ENCODE measurements at regions not wholly inside any gene's neighbourhood (a gene's known extent, or its start where the extent isn't known, plus 50 kb on each side); places are given as distances from the start of the nearest gene placed in this dataset.
A peak's percentile ranks its signal among the peaks of the same experiment; 100 is the strongest.

DNA sequence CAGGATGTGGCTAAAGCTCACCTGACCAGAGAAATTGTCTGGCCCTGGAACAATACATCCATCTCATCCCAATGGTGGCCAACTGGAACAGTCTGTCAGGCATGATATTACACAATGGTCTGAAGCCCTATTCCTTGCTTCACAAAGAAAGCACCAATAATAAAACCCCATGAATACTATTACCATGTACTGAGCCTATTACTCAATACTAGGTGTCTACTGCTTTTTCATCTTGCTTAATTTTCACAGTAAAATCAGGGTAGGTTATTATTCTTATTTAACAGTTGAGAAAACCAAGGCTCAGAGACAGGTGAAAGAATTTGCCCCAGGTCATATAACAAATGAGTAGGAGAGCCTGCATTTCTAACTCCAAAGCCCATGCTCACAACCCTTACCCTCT, 68.9 kb upstream of the CAPRIN1 start:
- intact Hi-C loops (cut with DNase I) = no loop called here
- no peaks in the 10 kb centered on the region for H3K36me3 ChIP-seq (ENCODE audit: insufficient read depth in 1 of 2, low read depth in 1 of 2)
- peaks cover 0 to 3% (median 0%) of the 10 kb centered on the region in 3 donors for H3K27me3 ChIP-seq (ENCODE audit: insufficient read depth in 3 of 3, low read length in 2 of 3)
- H3K4me1 ChIP-seq = no peaks in the 10 kb centered on the region
- ATAC-seq (no peak), DNase-seq (no peak)
- no peak overlapping the region for H3K27ac ChIP-seq
- TF ChIP-seq, protein P1, sequence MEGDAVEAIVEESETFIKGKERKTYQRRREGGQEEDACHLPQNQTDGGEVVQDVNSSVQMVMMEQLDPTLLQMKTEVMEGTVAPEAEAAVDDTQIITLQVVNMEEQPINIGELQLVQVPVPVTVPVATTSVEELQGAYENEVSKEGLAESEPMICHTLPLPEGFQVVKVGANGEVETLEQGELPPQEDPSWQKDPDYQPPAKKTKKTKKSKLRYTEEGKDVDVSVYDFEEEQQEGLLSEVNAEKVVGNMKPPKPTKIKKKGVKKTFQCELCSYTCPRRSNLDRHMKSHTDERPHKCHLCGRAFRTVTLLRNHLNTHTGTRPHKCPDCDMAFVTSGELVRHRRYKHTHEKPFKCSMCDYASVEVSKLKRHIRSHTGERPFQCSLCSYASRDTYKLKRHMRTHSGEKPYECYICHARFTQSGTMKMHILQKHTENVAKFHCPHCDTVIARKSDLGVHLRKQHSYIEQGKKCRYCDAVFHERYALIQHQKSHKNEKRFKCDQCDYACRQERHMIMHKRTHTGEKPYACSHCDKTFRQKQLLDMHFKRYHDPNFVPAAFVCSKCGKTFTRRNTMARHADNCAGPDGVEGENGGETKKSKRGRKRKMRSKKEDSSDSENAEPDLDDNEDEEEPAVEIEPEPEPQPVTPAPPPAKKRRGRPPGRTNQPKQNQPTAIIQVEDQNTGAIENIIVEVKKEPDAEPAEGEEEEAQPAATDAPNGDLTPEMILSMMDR (IDR thresholded peaks at IDR 0.05) = no peak
- no peaks in the 10 kb centered on the region for H3K9me3 ChIP-seq
- H3K4me3 ChIP-seq = no peak overlapping the region

DNA sequence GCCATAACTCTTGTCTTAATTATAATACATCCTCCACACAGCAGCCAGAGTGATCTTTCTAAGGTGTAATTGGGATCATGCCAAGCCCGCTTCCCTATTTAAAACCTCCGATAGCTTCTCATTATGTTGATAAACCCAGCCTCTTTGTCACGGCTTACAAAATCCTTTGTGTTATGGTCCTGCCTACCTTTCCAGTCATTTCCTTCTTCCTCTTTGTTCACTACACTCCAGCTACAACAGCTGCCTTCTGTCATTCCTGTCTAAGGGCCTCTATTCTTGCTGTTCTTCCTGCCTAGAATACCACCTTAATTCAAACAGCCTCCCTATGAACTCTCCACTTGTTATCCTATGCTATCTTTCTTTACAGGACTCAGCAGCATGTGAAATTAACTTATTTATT, 70.6 kb upstream of the CAPRIN1 start:
- Histone ChIP-seq H3K4me1 (no peaks in the 10 kb centered on the region), H3K27me3 (ENCODE audit: insufficient read depth in 3 of 3, low read length in 2 of 3) (peaks cover 0 to 3% (median 0%) of the 10 kb centered on the region in 3 donors), H3K27ac (no peak overlapping the region), H3K36me3 (ENCODE audit: insufficient read depth in 1 of 2, low read depth in 1 of 2) (no peaks in the 10 kb centered on the region), H3K9me3 (no peaks in the 10 kb centered on the region), H3K4me3 (no peak overlapping the region)
- TF ChIP-seq, protein P1 (IDR thresholded peaks at IDR 0.05) = no peak
- intact Hi-C loops (cut with DNase I) = no loop called here
- no peak for ATAC-seq
- no peak for DNase-seq
- WGBS, 3 donors = 70 to 85% (median 77%) methylated on average over 3 of the region's 3 CpGs

DNA sequence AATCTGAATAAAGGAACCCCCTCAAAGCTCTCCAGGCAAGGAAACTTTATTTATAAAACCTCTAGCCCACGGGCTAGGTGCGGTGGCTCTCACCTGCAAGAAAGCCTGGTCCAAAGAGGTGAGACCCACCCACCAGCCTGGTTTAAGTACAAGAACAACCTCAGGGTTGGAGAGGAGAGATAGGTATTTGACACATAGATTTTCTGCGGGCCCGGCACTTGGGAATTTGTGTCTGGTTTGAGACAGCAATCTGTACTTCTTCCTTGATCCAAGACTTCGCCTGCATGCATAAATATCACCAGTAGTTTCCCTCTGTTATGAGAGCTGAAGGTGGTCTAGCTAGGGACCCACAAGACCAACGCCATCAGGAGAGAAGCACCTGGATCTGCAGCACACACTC, 73.2 kb upstream of the CAPRIN1 start:
- Histone ChIP-seq H3K9me3 (no peaks in the 10 kb centered on the region), H3K27ac (no peak overlapping the region), H3K36me3 (ENCODE audit: insufficient read depth in 1 of 2, low read depth in 1 of 2) (no peaks in the 10 kb centered on the region), H3K4me1 (no peaks in the 10 kb centered on the region), H3K4me3 (no peak overlapping the region), H3K27me3 (ENCODE audit: insufficient read depth in 3 of 3, low read length in 2 of 3) (peaks cover 0 to 3% (median 0%) of the 10 kb centered on the region in 3 donors)
- TF ChIP-seq, protein P1 (IDR thresholded peaks at IDR 0.05) = no peak
- WGBS, 3 donors = 95 to 98% (median 96%) methylated on average over 6 of the region's 6 CpGs
- ATAC-seq (no peak), DNase-seq (no peak)
- intact Hi-C loops (cut with DNase I) = no loop called here

DNA sequence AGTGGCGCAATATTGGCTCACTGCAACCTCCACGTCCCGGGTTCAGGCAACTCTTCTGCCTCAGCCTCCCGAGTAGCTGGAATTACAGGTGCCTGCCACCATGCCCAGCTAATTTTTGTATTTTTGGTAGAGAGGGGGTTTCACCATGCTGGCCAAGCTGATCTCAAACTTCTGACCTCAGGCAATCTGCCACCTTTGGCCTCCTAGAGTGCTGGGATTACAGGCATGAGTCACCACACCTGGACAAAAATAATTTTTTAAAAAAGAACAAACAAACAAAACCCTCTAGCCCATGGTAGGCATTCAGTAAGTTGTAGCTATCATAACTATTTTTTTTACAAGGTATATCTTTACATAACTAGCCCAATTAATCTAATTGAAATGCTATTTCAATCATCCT, 73.9 kb upstream of the CAPRIN1 start:
- intact Hi-C loops (cut with DNase I) = no loop called here
- Histone ChIP-seq H3K9me3 (no peaks in the 10 kb centered on the region), H3K27me3 (ENCODE audit: insufficient read depth in 3 of 3, low read length in 2 of 3) (peaks cover 0 to 3% (median 0%) of the 10 kb centered on the region in 3 donors), H3K27ac (no peak overlapping the region), H3K4me3 (no peak overlapping the region), H3K4me1 (no peaks in the 10 kb centered on the region), H3K36me3 (ENCODE audit: insufficient read depth in 1 of 2, low read depth in 1 of 2) (no peaks in the 10 kb centered on the region)
- no peak for ATAC-seq
- WGBS, 3 donors = 96 to 98% (median 97%) methylated on average over 4 of the region's 4 CpGs
- TF ChIP-seq, protein P1 (IDR thresholded peaks at IDR 0.05) = no peak
- DNase-seq = no peak

DNA sequence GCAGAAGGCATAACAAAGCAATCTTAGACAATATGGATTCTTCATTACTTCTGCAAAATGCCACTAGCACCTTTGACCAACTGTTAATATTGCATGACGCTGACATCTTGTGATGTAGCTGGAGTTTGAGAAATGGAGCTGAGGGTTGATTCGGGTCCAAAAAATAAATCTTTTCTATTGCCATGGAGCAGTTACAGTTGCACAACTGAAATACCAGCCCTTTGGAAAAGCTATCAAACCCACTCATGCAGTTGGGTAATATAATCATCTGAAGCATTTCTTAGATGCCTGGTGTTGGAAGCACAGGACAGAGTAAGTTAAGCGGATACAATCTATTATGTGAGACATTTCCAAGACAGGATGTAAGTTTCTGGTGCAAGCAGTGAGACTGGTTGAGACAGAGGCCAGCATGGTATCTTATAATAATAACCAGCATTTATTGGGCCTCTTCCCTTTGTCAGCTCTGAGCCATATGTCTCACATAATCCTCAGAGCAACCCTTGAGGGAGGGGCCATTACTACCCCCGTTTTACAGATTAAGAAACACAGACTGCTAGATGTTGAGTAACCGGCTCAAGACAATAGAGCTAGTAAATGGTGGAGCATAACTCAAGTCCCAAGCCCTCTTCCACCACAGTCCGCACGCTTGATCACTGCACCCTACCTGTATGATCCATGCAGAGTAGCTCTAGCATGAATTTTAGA, 74.9 kb upstream of the CAPRIN1 start:
- intact Hi-C loops (cut with DNase I) = no loop called here
- ATAC-seq = peak in 3 of 4 donors; percentile 44 to 59 (median 59)
- H3K9me3 ChIP-seq = no peaks in the 10 kb centered on the region
- H3K4me1 ChIP-seq = no peaks in the 10 kb centered on the region
- peaks cover 0 to 3% (median 0%) of the 10 kb centered on the region in 3 donors for H3K27me3 ChIP-seq (ENCODE audit: insufficient read depth in 3 of 3, low read length in 2 of 3)
- TF ChIP-seq, protein P1 (IDR thresholded peaks at IDR 0.05) = no peak
- no peaks in the 10 kb centered on the region for H3K36me3 ChIP-seq (ENCODE audit: insufficient read depth in 1 of 2, low read depth in 1 of 2)
- DNase-seq = no peak
- no peak overlapping the region for H3K27ac ChIP-seq
- WGBS, 3 donors = 68 to 76% (median 69%) methylated on average over 7 of the region's 7 CpGs
- no peak overlapping the region for H3K4me3 ChIP-seq
